ENCODE measurements at regions not wholly inside any gene's neighbourhood (a gene's known extent, or its start where the extent isn't known, plus 50 kb on each side); places are given as distances from the start of the nearest gene placed in this dataset.
"Not testable (repeated sequence)": the region's sequence is repeated elsewhere in the genome, so short reads cannot be mapped to it uniquely, and the experiment has no call there.

DNA sequence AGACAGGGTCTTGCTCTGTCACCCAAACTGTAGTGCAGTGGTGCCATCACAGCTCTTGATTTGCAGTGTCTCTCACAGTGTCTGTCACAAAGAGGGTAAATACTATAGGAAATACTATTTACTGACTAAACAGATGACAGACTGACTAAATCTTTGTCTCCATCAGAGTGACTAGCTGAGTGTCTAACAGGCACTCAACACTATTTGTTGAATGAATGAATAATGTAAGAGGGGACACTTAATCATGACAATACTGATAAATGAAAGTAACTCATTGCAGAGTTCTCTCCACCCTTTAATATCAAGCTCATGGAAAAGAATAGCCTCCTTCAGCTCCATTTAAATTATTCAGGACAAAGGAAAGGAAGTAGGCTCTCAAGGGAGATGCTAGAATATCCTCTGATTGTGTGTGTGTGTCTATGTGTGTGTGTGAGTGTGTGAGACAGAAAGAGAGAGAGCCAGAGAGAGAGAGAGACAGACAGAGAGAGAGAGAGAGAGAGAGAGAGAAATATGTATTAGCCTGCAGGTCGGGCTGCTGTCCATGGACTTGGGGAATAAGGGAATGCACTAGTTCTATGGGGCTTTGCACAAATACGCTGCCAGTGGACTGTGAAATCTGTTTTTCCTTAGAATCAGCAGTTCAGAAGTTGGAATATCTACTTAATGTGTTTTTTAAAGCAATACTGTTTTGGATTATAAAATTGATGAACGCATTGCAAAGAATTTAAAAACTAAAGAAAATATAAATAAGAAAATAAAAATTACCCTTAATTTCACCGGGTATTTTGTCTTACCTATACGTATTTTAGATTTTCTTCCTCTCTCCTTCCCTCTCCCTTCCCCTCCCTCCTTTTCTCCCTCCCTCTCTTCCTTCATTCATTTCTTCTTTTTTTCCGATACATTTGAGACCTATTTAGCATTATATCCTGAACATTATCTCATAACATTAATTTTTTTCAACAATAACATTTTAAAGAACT is 132.9 kb upstream of the LRIG1 start:
- no peak for DNase-seq

DNA sequence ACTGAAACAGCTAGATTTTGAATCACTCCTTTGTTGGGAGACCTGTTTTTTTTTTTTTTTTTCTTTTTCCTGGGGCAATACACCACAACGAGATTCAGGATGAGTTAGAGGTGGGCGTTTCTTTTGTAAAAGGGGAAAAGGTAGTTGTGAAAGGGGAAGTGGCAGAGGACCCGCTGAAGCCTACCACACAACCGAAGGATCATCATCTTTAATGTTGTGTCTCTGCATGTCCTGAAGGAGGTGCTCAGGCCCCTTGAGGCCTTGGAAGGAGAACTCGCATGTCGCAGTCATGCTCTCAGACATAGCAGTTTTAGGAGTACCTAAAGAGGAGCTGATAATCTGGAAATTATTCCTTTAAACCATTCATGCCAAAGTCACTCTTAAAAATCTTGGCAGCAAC is 137.9 kb upstream of the LRIG1 start:
- no peak for DNase-seq

DNA sequence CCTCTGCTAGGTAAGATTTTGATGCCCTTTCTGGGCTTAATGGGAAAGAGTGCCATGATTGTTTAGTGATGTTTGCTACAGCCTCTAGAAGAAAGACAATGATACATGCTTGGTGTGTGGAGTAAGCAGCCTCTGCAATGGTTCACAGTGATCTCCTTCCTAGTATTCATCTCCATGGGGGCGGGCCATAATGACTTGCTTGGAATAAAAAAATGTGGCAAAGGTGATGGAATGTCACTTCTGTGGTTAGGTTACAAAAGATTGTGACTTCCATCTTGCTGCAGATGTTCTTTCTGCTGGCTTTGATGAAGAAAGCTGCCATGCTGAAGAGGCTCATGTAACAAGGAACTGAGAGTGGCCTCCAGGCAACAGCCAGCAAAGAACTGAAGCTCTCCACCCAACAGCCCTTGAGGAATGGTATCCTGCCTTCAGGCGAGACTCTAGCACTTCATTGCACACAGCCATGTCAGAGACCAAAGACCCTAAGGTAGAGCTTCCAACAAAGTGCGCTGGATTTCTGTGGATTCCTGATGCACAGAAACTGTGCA is 139.1 kb upstream of the LRIG1 start:
- DNase-seq: no peak

DNA sequence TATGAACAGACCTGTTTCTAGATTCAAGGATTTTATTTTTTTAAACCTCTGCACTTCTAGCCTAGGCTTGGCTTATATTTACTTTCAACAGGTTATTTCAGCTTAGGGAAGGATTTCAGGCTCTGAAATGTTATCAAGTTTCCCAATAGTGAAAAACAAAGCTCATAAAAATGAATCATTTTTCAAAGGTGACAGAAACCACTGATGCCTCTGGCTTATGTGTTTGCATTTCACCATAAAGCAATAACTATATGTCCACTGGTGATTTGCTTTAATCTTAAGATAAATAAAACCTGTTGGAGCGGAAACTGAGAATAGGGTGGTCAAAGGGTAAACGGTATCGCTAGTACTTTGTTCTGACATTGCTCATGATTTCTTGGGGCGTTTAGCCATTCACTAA is 141.2 kb upstream of the LRIG1 start:
- DNase-seq: no peak

GRCh38 chr3:66642484-66642883 is 141.7 kb upstream of the LRIG1 start:
- DNase-seq: no peak

DNA sequence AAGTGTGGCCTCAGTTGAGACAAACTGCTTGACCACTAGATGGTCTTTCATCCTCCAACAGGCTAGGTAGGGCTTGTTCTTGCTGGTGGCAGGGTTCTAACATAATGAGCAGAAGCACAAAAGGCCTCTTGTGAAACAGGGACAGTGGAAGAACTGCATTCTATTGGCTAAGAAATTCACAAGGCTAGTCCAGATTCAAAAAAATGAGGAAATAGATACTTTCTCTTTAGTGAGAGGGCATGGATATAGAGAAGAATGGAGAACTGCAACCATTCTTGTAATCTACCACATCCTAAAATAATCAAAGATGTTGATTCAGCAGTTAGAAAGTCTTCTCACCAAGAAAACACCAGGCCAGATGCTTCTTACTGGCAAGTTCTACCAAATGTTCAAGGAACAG is 143.7 kb upstream of the LRIG1 start:
- DNase-seq: no peak

- DNase-seq: no peak
Observed at GRCh38 chr3:66648975-66649374, 148.2 kb upstream of the LRIG1 start.

- not testable (repeated sequence) for DNase-seq
Observed at GRCh38 chr3:66651520-66651919, 150.7 kb upstream of the LRIG1 start.

DNA sequence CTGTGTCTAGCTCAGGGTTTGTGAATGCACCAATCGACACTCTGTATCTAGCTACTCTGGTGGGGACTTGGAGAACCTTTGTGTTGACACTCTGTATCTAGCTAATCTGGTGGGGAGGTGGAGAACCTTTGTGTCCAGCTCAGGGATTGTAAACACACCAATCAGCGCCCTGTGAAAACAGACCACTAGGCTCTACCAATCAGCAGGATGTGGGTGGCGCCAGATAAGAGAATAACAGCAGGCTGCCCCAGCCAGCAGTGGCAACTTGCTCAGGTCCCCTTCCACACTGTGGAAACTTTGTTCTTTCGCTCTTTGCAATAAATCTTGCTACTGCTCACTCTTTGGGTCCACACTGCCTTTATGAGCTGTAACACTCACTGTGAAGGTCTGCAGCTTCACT is 151.3 kb upstream of the LRIG1 start:
- DNase-seq: not testable (repeated sequence)

GRCh38 chr3:66655044-66655443 is 154.2 kb upstream of the LRIG1 start:
- DNase-seq: no peak

GRCh38 chr3:66655671-66656070 is 154.8 kb upstream of the LRIG1 start:
- no peak for DNase-seq

DNA sequence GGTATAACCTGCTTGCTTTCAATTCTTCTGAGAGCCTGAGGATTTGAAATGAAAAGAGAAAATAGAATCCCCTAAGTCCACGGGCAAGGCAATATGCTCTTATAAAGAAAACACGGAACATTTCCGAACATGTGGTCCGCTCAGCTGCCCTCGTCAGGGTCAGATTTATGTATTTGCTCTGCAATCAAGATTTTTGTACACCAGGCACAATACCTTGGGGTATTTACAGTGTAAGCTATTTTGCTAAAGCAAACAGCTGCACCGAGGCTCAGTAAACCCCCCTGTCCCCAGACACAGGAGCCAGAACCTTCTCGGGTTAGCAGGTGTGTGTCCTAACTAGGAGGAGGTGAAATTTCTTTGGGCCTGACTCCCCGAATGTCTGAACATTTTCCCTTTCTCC is 155.8 kb upstream of the LRIG1 start:
- no peak for DNase-seq

DNA sequence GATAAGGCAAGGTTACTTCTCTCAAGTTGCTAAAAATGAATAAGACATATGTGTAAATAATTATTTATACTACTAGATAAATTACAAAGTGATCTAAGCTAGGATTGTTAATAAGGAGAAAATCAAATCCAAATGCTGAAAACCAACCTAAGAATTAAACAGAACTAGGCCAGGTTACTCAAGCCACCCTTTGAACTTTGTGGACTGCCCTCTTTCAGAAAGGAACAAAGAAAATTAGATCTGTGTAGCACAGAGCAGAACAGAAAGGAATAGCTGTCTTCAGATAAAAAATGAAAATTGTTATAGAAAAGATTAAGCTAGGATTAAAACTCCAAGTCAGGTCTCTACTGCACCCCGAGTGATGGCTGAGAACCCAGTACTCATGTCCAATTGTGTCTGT is 158.2 kb upstream of the LRIG1 start:
- DNase-seq: no peak

GRCh38 chr3:66661628-66662027 is 160.8 kb upstream of the LRIG1 start:
- no peak for DNase-seq

- DNase-seq: no peak
Observed at GRCh38 chr3:66662894-66663293, 162.1 kb upstream of the LRIG1 start.

DNA sequence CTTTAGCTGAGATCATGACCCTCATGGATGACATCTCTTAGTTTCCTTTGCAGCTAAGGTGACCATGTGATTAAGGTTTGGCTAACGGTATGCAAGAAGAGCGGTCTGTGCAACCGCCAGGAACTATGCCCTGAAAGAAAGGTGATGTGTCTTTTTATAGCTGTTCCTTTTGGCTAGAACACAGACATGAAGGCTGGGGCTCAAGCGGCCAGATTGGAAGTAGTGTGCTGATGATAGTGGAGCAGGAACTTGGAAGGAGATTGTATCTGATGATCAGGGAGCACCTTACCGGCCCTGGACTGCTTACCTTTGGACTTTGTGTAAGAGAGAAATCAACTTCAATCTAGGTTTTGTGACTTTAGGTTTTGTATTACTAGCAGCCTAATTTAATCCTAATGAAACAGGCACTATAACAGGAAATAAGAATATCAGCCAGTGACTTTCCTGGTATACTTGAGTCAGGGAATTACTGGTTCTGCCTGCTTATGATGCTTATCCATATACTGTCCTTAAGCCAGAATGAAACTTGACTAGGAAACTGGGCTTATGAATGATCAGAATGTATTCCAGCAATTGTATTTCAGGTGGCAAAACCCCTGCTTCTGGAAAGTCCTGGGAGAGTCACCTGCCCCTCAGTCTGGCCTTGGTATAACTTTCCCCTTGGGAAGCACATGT is 164.3 kb upstream of the LRIG1 start:
- DNase-seq: no peak

GRCh38 chr3:66666362-66666761 is 165.5 kb upstream of the LRIG1 start:
- DNase-seq: no peak

DNA sequence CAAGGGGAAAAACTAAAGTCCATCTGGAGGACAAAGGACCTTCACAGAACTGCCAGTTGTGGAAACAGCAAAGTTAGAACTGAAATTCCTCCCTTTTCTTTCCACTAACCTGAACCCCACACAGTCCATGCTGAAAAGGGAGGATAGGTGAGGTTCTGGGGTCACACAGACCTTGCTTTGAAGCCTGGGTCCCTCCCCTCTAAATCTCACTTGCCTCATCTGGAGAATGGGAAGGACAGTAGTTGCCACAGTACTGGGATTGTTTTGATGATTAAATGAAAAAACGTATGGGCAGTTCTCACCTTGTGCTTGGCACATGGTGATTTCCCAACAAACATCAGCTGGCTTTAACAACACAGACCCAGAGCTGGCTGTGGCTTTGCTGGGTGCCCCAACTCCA is 166.4 kb upstream of the LRIG1 start:
- DNase-seq: no peak

DNA sequence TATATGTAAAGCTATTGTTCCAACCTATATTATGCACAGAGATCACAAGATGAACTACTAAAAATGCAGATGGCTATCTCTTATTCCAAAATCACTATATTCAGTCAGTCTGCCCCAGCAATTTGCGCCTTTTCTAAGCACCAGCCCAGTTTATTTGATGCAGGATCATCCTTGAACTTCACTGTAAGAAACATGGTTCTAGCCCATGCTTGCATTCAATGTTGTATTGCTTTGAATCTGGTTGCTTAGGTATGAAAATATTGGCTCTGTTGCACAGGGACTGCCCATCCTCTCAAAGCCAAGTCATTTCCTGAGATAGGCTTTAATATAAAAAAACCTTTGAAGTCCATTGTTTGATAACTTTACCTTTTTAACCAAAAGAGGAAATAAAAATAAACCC is 170.5 kb upstream of the LRIG1 start:
- DNase-seq: no peak

- DNase-seq: no peak
Observed at GRCh38 chr3:66672830-66673229, 172.0 kb upstream of the LRIG1 start.

DNA sequence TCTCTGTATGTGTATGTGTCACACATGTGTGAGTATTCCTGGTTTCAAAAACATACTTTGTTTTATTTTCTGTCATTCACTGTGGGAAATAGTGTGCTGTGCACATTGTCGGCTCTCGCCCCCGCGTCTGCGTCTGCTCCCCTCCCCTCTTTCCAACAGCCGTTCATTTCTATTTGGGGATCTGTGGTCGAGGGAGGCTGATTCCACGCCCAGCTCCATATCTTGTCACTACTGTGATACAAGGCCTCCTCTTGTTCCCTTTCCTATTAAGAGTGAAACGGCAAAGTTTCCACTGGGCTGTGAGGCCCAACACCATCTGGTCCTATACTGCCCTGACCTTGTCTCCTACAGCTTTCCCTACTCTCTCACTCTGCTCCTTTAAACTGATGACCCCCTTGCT is 172.5 kb upstream of the LRIG1 start:
- no peak for DNase-seq

DNA sequence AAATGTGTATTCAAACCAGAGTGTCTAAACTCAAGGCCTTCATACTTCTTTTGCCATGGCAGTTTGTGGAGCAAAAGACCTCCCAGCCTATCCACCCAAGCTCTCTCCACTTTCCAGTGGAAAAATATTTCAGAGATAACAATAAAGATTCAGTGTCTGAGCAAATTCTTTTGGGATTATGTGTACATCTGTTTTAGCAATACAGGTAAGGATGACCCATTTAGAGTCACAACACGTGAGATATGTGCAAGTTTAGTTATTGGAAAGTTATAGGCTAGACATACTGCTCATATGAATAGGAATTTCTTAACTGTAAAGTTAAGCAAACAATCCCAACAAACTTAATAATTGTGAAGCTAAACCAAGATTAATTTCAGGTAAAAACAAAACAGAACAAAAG is 174.5 kb upstream of the LRIG1 start:
- DNase-seq: no peak

DNA sequence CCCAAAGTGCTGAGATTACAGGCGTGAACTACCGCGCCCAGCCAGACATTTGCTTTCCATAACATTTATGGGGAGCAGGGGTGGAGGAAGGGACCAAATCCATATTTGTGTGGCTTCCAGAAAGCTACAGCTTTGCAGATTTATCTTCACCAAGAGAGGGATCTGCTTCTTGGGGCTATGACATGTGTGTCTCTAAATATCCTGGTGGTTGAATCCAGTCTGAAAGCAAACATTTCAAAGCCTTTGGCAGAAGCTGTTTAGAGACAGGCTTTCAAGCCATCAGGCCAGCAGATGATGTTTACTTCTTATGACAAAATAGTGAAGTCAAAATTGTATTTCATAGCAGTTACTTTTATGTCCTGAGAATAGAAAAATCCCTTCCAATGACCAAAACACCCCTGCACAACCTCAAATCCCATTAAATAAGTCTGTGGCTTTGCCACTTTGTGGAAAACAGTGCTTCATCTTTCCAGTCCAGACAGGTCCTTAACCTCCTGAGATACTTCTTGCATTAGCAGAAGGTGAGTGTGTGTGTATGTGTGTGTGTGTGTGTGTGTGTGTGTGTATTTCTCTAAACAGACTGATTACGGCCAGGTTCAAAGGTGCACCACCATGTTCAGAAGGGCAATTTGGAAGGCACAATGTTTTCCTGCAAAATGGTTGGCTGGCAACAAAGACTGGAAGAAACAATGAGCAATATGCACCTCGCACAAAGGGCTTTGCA is 191.4 kb upstream of the LRIG1 start:
- DNase-seq: no peak

Measured in NCI-H187 treated with DMSO at 0.1 percent for 48 hours (cell line).